GM12892 (cell line): ENCODE measurements at regions not wholly inside any gene's neighbourhood (a gene's known extent, or its start where the extent isn't known, plus 50 kb on each side); places are given as distances from the start of the nearest gene placed in this dataset.

Experiments
- POLR2A ChIP-seq: IDR thresholded peaks from 2 replicates; pipeline ENCODE4 v1.6.1; 2011; ENCODE audit warnings: low read depth, low read length, control low read depth
- POLR2AphosphoS5 ChIP-seq: IDR thresholded peaks from 2 replicates; pipeline ENCODE4 v1.6.1; 2011; ENCODE audit warnings: low read depth, low read length, control low read depth
- TAF1 ChIP-seq: IDR thresholded peaks from 2 replicates; pipeline ENCODE4 v1.6.1; 2011; ENCODE audit warnings: low read depth, mild to moderate bottlenecking, control low read depth, low read length, borderline replicate concordance

- TF ChIP-seq POLR2A (no peak), POLR2AphosphoS5 (no peak), TAF1 (no peak)
Measured at GRCh38 chr6:155654474-155654873, 198.8 kb upstream of the NOX3 start.
